PC-3 (cell line): ENCODE measurements at regions not wholly inside any gene's neighbourhood (a gene's known extent, or its start where the extent isn't known, plus 50 kb on each side); places are given as distances from the start of the nearest gene placed in this dataset.

ENCODE experiments used
- ATAC-seq: fragments of 200-7000 bp; cut with Tn5 transposase; 2 replicates; pipeline ENCODE4 v1.9.1; 2020; ENCODE audit warnings: mild to moderate bottlenecking, moderate library complexity
- BruUV-seq: library from RNA; stranded (reverse); fragments of 400-500 nt; replicated peaks from 2 replicates; lab custom pipeline; 2021; lab: Mats Ljungman, UMichigan
- CTCF ChIA-PET: fragments of 300-600 bp; sonication (Branson Sonifier 250); formaldehyde crosslinking; loops from one replicate; lab custom pipeline; 2022; ENCODE audit warnings: antibody characterized with exemption; lab: Charles Lee
- POLR2A ChIA-PET: fragments of 300-600 bp; sonication (Branson Sonifier 250); formaldehyde crosslinking; loops from one replicate; lab custom pipeline; 2022; ENCODE audit warnings: antibody characterized with exemption; ENCODE audit not compliant: unreplicated experiment; lab: Charles Lee
- DNase-seq: peaks from one replicate; pipeline ENCODE4 v3.0.0-alpha.2; 2015
- H2AFZ ChIP-seq: fragments of 300-600 bp; sonication (generic); 2 replicates; pipeline ENCODE4 v1.6.0; 2016; ENCODE audit warnings: antibody characterized with exemption, low read length
- H3F3A ChIP-seq: fragments of 300-600 bp; sonication (generic); one replicate; pipeline ENCODE4 v1.6.0; 2017; ENCODE audit warnings: antibody characterized with exemption, low read length, control low read depth, mild to moderate bottlenecking; ENCODE audit not compliant: unreplicated experiment
- H3K27ac ChIP-seq: fragments of 300-600 bp; sonication (generic); 2 replicates; pipeline ENCODE4 v1.5.1; 2016; ENCODE audit warnings: mild to moderate bottlenecking, low read length
- H3K27me3 ChIP-seq: fragments of 300-600 bp; sonication (generic); 2 replicates; pipeline ENCODE4 v1.6.1; 2016; ENCODE audit warnings: low read length, mixed read lengths
- H3K36me3 ChIP-seq: fragments of 300-600 bp; sonication (generic); 2 replicates; pipeline ENCODE4 v1.6.1; 2016; ENCODE audit warnings: low read depth, mixed run types, low read length, mixed read lengths
- H3K4me1 ChIP-seq: fragments of 300-600 bp; sonication (generic); 2 replicates; pipeline ENCODE4 v1.5.1; 2016; ENCODE audit warnings: low read length; ENCODE audit not compliant: insufficient read depth
- H3K4me2 ChIP-seq: fragments of 300-600 bp; sonication (generic); 2 replicates; pipeline ENCODE4 v1.6.0; 2016; ENCODE audit warnings: low read length
- H3K4me3 ChIP-seq: fragments of 300-600 bp; sonication (generic); 2 replicates; pipeline ENCODE4 v1.5.1; 2016; ENCODE audit warnings: mild to moderate bottlenecking, low read length, mixed read lengths
- H3K79me2 ChIP-seq: fragments of 300-600 bp; sonication (generic); 2 replicates; pipeline ENCODE4 v1.6.1; 2017; ENCODE audit warnings: low read length, mixed read lengths
- H3K9ac ChIP-seq: fragments of 300-600 bp; sonication (generic); 2 replicates; pipeline ENCODE4 v1.6.0; 2016; ENCODE audit warnings: mild to moderate bottlenecking, low read length
- H3K9me2 ChIP-seq: fragments of 300-600 bp; sonication (generic); replicated peaks from 2 replicates; pipeline ENCODE4 v1.6.1; 2016; ENCODE audit warnings: mixed run types, low read length, mixed read lengths
- H3K9me3 ChIP-seq: fragments of 300-600 bp; sonication (generic); 2 replicates; pipeline ENCODE4 v1.6.1; 2016; ENCODE audit warnings: low read length, mixed read lengths
- H4K20me1 ChIP-seq: fragments of 300-600 bp; sonication (generic); 2 replicates; pipeline ENCODE4 v1.6.1; 2016; ENCODE audit warnings: low read length, mixed read lengths
- EZH2 ChIP-seq: fragments of 300-600 bp; sonication (generic); IDR thresholded peaks from one replicate; pipeline ENCODE4 v1.6.1; 2017; ENCODE audit warnings: antibody characterized with exemption, mild to moderate bottlenecking, low read length; ENCODE audit not compliant: unreplicated experiment
- EZH2phosphoT487 ChIP-seq: fragments of 300-600 bp; sonication (generic); IDR thresholded peaks from 2 replicates; pipeline ENCODE4 v1.6.1; 2018; ENCODE audit warnings: mild to moderate bottlenecking, antibody characterized with exemption, low read length, borderline replicate concordance
- intact Hi-C: fragments of 100-400 bp; cut with micrococcal nuclease; formaldehyde crosslinking; loops from 2 replicates; pipeline ENCODE4 v1.9.0; 2023
- TF ChIP-seq, protein P1 (sequence below): fragments of 300-600 bp; sonication (generic); conservative IDR thresholded peaks from 2 replicates; pipeline ENCODE4 v1.5.1; 2017; ENCODE audit warnings: antibody characterized with exemption, low read depth, mild to moderate bottlenecking, low read length

DNA sequence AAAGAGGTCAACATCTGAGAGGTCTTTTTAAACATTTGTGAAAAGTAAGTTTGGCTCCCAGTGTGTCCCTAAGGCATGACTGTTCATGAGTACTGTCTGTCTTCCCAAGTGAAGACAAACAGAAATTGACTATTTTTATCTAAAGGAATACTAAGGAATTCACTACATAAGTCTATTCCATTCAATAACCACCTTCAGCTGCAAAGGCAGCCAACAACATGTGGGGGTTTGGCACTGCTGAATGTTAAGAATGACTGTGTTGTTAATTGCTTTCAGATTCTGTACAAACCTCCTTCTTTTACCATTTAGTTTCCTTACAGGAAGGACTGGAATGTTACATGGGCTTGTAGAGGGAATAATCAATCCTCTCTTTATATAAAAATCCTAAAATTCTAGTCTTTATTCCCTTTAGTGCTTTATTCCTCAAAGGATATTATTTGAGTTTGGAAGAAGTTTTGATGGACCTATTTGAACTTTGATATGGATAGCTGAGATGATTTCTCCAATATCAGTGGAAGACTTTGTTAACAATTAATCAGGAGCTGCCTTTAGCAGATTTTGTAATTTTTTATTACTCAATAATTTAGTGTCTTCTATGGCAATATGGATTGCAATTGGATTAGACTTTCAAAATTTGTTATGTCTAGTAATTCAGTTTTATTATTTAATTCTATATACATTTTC is 201.7 kb upstream of the CHRM3 start:
- Histone ChIP-seq H3K9me2 (0 out of 2 replicates have a peak, but pooled peaks cover 5% of the 10 kb centered on the region), H3K36me3 (no peaks in the 10 kb centered on the region), H4K20me1 (no peaks in the 10 kb centered on the region), H3F3A (no peaks in the 10 kb centered on the region), H3K4me1 (0 out of 2 replicates have a peak, but pooled peaks cover under 1% of the 10 kb centered on the region), H3K4me3 (no peak overlapping the region), H3K4me2 (no peak overlapping the region), H3K9ac (no peak overlapping the region), H3K27ac (no peak overlapping the region), H2AFZ (no peak overlapping the region), H3K79me2 (no peaks in the 10 kb centered on the region), H3K9me3 (no peaks in the 10 kb centered on the region), H3K27me3 (no peaks in the 10 kb centered on the region)
- TF ChIP-seq EZH2 (no peak), EZH2phosphoT487 (no peak)
- TF ChIP-seq, protein P1, sequence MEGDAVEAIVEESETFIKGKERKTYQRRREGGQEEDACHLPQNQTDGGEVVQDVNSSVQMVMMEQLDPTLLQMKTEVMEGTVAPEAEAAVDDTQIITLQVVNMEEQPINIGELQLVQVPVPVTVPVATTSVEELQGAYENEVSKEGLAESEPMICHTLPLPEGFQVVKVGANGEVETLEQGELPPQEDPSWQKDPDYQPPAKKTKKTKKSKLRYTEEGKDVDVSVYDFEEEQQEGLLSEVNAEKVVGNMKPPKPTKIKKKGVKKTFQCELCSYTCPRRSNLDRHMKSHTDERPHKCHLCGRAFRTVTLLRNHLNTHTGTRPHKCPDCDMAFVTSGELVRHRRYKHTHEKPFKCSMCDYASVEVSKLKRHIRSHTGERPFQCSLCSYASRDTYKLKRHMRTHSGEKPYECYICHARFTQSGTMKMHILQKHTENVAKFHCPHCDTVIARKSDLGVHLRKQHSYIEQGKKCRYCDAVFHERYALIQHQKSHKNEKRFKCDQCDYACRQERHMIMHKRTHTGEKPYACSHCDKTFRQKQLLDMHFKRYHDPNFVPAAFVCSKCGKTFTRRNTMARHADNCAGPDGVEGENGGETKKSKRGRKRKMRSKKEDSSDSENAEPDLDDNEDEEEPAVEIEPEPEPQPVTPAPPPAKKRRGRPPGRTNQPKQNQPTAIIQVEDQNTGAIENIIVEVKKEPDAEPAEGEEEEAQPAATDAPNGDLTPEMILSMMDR, result no peak
- no TSS peak for BruUV-seq
- DNase-seq (no peak), ATAC-seq (no peak)
- POLR2A ChIA-PET, result no interaction called here
- CTCF ChIA-PET, result no interaction called here
- intact Hi-C loops, result no loop called here

DNA sequence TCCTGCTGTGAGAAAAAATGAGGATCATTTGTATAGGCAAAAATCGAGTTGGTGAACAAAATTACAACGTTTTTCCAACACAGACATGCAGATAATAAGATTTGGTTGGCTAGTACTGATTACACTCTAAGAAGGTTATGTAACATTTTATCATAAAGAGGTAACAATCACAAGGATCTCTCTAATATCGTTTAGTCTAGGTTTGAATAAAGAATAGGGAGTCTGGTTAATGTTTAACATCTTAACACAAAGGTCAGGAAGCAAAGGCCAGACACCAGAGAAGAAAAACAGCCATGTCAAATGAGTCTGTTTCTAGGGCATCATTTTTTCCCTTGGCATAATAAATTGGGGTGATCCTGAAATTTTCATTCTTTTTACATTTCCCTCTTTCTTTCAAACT is 207.4 kb upstream of the CHRM3 start:
- Histone ChIP-seq H3F3A (no peaks in the 10 kb centered on the region), H3K9me2 (0 out of 2 replicates have a peak, but pooled peaks cover 5% of the 10 kb centered on the region), H3K4me2 (no peak overlapping the region), H3K36me3 (no peaks in the 10 kb centered on the region), H3K27me3 (no peaks in the 10 kb centered on the region), H3K79me2 (no peaks in the 10 kb centered on the region), H3K27ac (no peak overlapping the region), H3K4me3 (no peak overlapping the region), H3K4me1 (no peaks in the 10 kb centered on the region), H3K9ac (no peak overlapping the region), H3K9me3 (no peaks in the 10 kb centered on the region), H4K20me1 (no peaks in the 10 kb centered on the region), H2AFZ (no peak overlapping the region)
- intact Hi-C loops, result no loop called here
- CTCF ChIA-PET, result no interaction called here
- no TSS peak for BruUV-seq
- DNase-seq (no peak), ATAC-seq (no peak)
- POLR2A ChIA-PET, result no interaction called here
- TF ChIP-seq, protein P1, result no peak
- TF ChIP-seq EZH2 (no peak), EZH2phosphoT487 (no peak)

DNA sequence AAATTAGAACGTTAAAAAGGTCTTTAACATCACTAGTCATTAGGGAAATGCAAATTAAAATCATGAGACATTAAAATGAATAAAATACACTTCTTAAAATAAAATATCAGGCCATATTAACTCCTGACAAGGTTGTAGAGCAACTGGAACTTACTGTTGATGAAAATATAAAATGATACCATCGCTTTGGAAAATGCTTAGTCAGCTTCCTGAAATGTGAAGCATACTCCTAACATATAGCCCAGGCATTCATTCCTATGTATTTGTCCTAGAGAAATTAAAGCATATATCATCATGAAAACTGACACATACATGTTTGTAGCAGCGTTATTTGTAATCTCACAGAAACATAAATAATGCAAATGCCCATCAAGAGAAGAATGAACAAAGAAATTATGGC is 211.5 kb upstream of the CHRM3 start:
- Histone ChIP-seq H3K9me2 (no peaks in the 10 kb centered on the region), H3K4me3 (no peak overlapping the region), H3K79me2 (no peaks in the 10 kb centered on the region), H3K4me2 (no peak overlapping the region), H3K9me3 (no peaks in the 10 kb centered on the region), H4K20me1 (no peaks in the 10 kb centered on the region), H2AFZ (no peak overlapping the region), H3K36me3 (no peaks in the 10 kb centered on the region), H3K27ac (no peak overlapping the region), H3F3A (peaks cover under 1% of the 10 kb centered on the region), H3K4me1 (peaks cover 4% of the 10 kb centered on the region), H3K27me3 (no peaks in the 10 kb centered on the region), H3K9ac (no peak overlapping the region)
- CTCF ChIA-PET, result no interaction called here
- intact Hi-C loops, result no loop called here
- POLR2A ChIA-PET, result no interaction called here
- TF ChIP-seq, protein P1, result no peak
- TF ChIP-seq EZH2 (no peak), EZH2phosphoT487 (no peak)
- no peak for ATAC-seq
- no TSS peak for BruUV-seq
- DNase-seq, result no peak
